Mesenchymal stem cell (in vitro differentiated cells and primary cell): ENCODE measurements at regions not wholly inside any gene's neighbourhood (a gene's known extent, or its start where the extent isn't known, plus 50 kb on each side); places are given as distances from the start of the nearest gene placed in this dataset.

Source experiments
- DNase-seq: peaks from one replicate; pipeline ENCODE4 v3.0.0-alpha.2; 2013
- H2AFZ ChIP-seq: one replicate; pipeline ENCODE4 v1.6.1; 2013; ENCODE audit warnings: low read depth, mild to moderate bottlenecking, control low read depth, inconsistent platforms, low read length, moderate library complexity
- H2AK5ac ChIP-seq: 2 replicates; pipeline ENCODE4 v1.6.1; 2013; ENCODE audit warnings: low read length, moderate library complexity, mild to moderate bottlenecking, inconsistent platforms; ENCODE audit not compliant: severe bottlenecking
- H2BK120ac ChIP-seq: one replicate; pipeline ENCODE4 v1.6.1; 2013; ENCODE audit warnings: low read depth, mild to moderate bottlenecking, inconsistent platforms, low read length, moderate library complexity
- H2BK12ac ChIP-seq, 2 experiments: one replicate each; pipeline ENCODE4 v1.6.1; 2013; ENCODE audit warnings: inconsistent platforms in 2 of 2, low read length in 2 of 2, mild to moderate bottlenecking in 2 of 2, moderate library complexity in 2 of 2, control low read depth in 1 of 2
- H2BK15ac ChIP-seq: one replicate; pipeline ENCODE4 v1.6.1; 2013; ENCODE audit warnings: mild to moderate bottlenecking, low read depth, inconsistent platforms; ENCODE audit not compliant: poor library complexity, severe bottlenecking
- H2BK5ac ChIP-seq: 2 replicates; pipeline ENCODE4 v1.6.1; 2013; ENCODE audit warnings: low read depth, mild to moderate bottlenecking, low read length, control low read depth, inconsistent platforms; ENCODE audit not compliant: poor library complexity, severe bottlenecking
- H3K14ac ChIP-seq, 2 experiments: one replicate each; pipeline ENCODE4 v1.6.1; 2013; ENCODE audit warnings: inconsistent platforms in 2 of 2, low read length in 2 of 2, control low read depth in 1 of 2, mild to moderate bottlenecking in 1 of 2, moderate library complexity in 1 of 2
- H3K18ac ChIP-seq, 2 experiments: one replicate each; pipeline ENCODE4 v1.6.1; 2013; ENCODE audit warnings: inconsistent platforms in 2 of 2, low read length in 2 of 2, control low read depth in 1 of 2, low read depth in 1 of 2, mild to moderate bottlenecking in 1 of 2
- H3K23ac ChIP-seq, 2 experiments: one replicate each; pipeline ENCODE4 v1.6.1; 2013; ENCODE audit warnings: inconsistent platforms in 2 of 2, low read length in 2 of 2, mild to moderate bottlenecking in 2 of 2, moderate library complexity in 2 of 2, control low read depth in 1 of 2
- H3K27ac ChIP-seq: 2 replicates; pipeline ENCODE4 v1.5.1; 2013; ENCODE audit warnings: mild to moderate bottlenecking, moderate library complexity, low read length, control low read depth, inconsistent platforms; ENCODE audit not compliant: poor library complexity, severe bottlenecking
- H3K27me3 ChIP-seq, 2 experiments: 2 replicates each; pipeline versions ENCODE4 v1.6.1 to v1.7.0; 2013; ENCODE audit warnings: low read length in 2 of 2, mild to moderate bottlenecking in 2 of 2, moderate library complexity in 2 of 2, control low read depth in 1 of 2, inconsistent platforms in 1 of 2; ENCODE audit not compliant: control insufficient read depth in 1 of 2, insufficient read depth in 1 of 2
- H3K36me3 ChIP-seq, 2 experiments: 2 replicates each; pipeline versions ENCODE4 v1.6.1 to v1.7.0; 2013; ENCODE audit warnings: low read length in 2 of 2, control low read depth in 1 of 2, inconsistent platforms in 1 of 2, low read depth in 1 of 2, mild to moderate bottlenecking in 1 of 2; ENCODE audit not compliant: insufficient read depth in 2 of 2, control insufficient read depth in 1 of 2
- H3K4ac ChIP-seq, 2 experiments: one replicate each; pipeline ENCODE4 v1.6.1; 2013; ENCODE audit warnings: inconsistent platforms in 2 of 2, low read length in 2 of 2, mild to moderate bottlenecking in 2 of 2, moderate library complexity in 2 of 2, control low read depth in 1 of 2, low read depth in 1 of 2
- H3K4me1 ChIP-seq: 2 replicates; pipeline ENCODE4 v1.6.1; 2013; ENCODE audit warnings: low read depth, low read length, control low read depth; ENCODE audit not compliant: control insufficient read depth, insufficient read depth
- H3K4me2 ChIP-seq: 2 replicates; pipeline ENCODE4 v1.6.1; 2013; ENCODE audit warnings: low read length, mild to moderate bottlenecking, inconsistent platforms; ENCODE audit not compliant: poor library complexity, severe bottlenecking
- H3K4me3 ChIP-seq, 2 experiments: 2 replicates each; pipeline versions ENCODE4 v1.5.1 to v1.7.0; 2013; ENCODE audit warnings: low read length in 2 of 2, mild to moderate bottlenecking in 2 of 2, control low read depth in 1 of 2, low read depth in 1 of 2; ENCODE audit not compliant: insufficient read depth in 1 of 2
- H3K79me1 ChIP-seq: replicated peaks from 2 replicates; pipeline ENCODE4 v1.6.1; 2013; ENCODE audit warnings: mild to moderate bottlenecking, control low read depth, low read length, inconsistent platforms; ENCODE audit not compliant: poor library complexity, severe bottlenecking
- H3K9ac ChIP-seq: 2 replicates; pipeline ENCODE4 v1.7.0; 2013; ENCODE audit warnings: mild to moderate bottlenecking, low read length, moderate library complexity
- H3K9me3 ChIP-seq: 2 replicates; pipeline ENCODE4 v1.7.0; 2013; ENCODE audit warnings: mild to moderate bottlenecking, low read length; ENCODE audit not compliant: control insufficient read depth
- H4K8ac ChIP-seq: one replicate; pipeline ENCODE4 v1.6.1; 2013; ENCODE audit warnings: inconsistent platforms, mild to moderate bottlenecking, low read length, moderate library complexity
- H4K91ac ChIP-seq: one replicate; pipeline ENCODE4 v1.6.1; 2013; ENCODE audit warnings: mild to moderate bottlenecking, low read length, inconsistent platforms
- WGBS: methylation state at CpG from one replicate; pipeline ENCODE4 v1.1.7; 2013; ENCODE audit warnings: mixed read lengths; 5-methylcytosine and 5-hydroxymethylcytosine counted together

- Histone ChIP-seq H3K23ac (no peak overlapping the region), H3K9me3 (peaks cover 5% of the 10 kb centered on the region), H3K27ac (no peak overlapping the region), H2BK15ac (no peak overlapping the region), H3K79me1 (no peaks in the 10 kb centered on the region), H3K4me3 (no peak overlapping the region), H3K4ac (no peak overlapping the region), H4K8ac (no peak overlapping the region), H3K27me3 (no peaks in the 10 kb centered on the region), H2BK5ac (no peak overlapping the region), H3K9ac (no peak overlapping the region), H4K91ac (no peak overlapping the region), H2AK5ac (no peak overlapping the region), H3K14ac (no peak overlapping the region), H2BK120ac (no peak overlapping the region), H3K36me3 (no peaks in the 10 kb centered on the region), H2BK12ac (no peak overlapping the region), H3K4me1 (no peaks in the 10 kb centered on the region), H3K4me2 (no peak overlapping the region), H2AFZ (no peak overlapping the region), H3K18ac (no peak overlapping the region)
- no peak for DNase-seq
Observed at GRCh38 chr13:63684822-63685221, 2269.2 kb upstream of the PCDH20 start.

DNA sequence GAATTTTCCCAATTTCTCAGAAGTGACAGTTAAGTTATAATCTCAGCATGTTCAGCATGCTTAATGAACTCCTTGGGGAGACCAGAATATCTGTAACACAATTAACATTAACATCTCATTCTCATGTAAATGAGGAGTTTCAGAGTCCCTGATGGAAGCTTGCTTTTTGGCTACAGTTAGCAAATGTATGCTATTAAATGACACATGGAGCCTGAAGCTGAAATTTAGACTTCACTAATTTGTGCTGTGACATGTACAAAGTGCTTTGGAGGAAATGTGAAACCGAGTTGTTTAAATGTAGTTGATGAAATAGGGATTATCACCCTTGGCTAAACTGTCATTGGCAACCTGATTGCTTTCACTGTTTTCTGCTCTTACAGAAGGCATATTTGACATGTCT lies 2265.1 kb upstream of the PCDH20 start:
- Histone ChIP-seq H3K18ac (no peak overlapping the region), H3K79me1 (no peaks in the 10 kb centered on the region), H3K4me1 (no peaks in the 10 kb centered on the region), H2BK120ac (no peak overlapping the region), H3K4me3 (no peak overlapping the region), H2BK5ac (no peak overlapping the region), H3K14ac (no peak overlapping the region), H3K36me3 (no peaks in the 10 kb centered on the region), H3K23ac (no peak overlapping the region), H2BK15ac (no peak overlapping the region), H4K91ac (no peak overlapping the region), H2AK5ac (no peak overlapping the region), H2AFZ (no peak overlapping the region), H3K27ac (no peak overlapping the region), H2BK12ac (no peak overlapping the region), H3K27me3 (no peaks in the 10 kb centered on the region), H3K4ac (no peak overlapping the region), H4K8ac (no peak overlapping the region), H3K9ac (no peak overlapping the region), H3K9me3 (peaks cover 5% of the 10 kb centered on the region), H3K4me2 (no peak overlapping the region)
- 0% methylated on average over 1 of the region's 1 CpG for WGBS
- no peak for DNase-seq

- Histone ChIP-seq H2BK5ac (no peak overlapping the region), H3K9me3 (no peaks in the 10 kb centered on the region), H4K8ac (no peak overlapping the region), H3K4me3 (no peak overlapping the region), H3K27ac (no peak overlapping the region), H3K4me1 (no peaks in the 10 kb centered on the region), H3K36me3 (no peaks in the 10 kb centered on the region), H2BK12ac (no peak overlapping the region), H2BK15ac (no peak overlapping the region), H2AFZ (no peak overlapping the region), H3K14ac (no peak overlapping the region), H3K23ac (no peak overlapping the region), H2BK120ac (no peak overlapping the region), H3K4ac (no peak overlapping the region), H3K27me3 (no peaks in the 10 kb centered on the region), H3K79me1 (no peaks in the 10 kb centered on the region), H3K18ac (no peak overlapping the region), H3K9ac (no peak overlapping the region), H3K4me2 (no peak overlapping the region), H2AK5ac (no peak overlapping the region), H4K91ac (no peak overlapping the region)
- DNase-seq: no peak
Observed at GRCh38 chr13:63671296-63671695, 2255.6 kb upstream of the PCDH20 start.

DNA sequence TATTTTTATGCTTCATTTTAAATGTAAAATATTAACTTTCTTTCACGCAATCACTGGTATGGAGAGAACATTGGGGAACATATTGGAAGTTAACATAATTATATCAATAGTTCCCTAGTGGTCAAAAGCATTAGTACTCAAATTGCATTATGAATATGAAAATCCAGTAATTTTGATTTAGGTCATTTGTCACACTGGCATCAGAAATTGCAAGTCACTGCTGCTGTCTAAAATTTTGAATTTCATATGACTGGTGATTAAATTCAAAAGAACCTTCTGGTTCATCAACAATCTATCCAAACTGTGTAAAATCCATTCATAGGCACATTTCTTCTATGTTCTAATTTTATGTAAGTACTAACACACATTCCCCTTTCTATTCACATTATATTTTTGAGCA lies 2235.7 kb upstream of the PCDH20 start:
- H2AK5ac ChIP-seq: no peak overlapping the region
- WGBS: no CpG with 5 or more reads among the region's 1 CpG
- DNase-seq: no peak

More for the DNA sequence above, 2235.7 kb upstream of the PCDH20 start:
- Histone ChIP-seq H3K9ac (no peak overlapping the region), H3K4me2 (no peak overlapping the region), H2BK12ac (no peak overlapping the region), H3K4ac (no peak overlapping the region), H2AFZ (no peak overlapping the region), H3K27me3 (no peaks in the 10 kb centered on the region), H2BK15ac (no peak overlapping the region), H3K4me1 (no peaks in the 10 kb centered on the region), H3K36me3 (no peaks in the 10 kb centered on the region), H3K27ac (no peak overlapping the region), H2BK120ac (no peak overlapping the region), H3K4me3 (no peak overlapping the region), H3K79me1 (no peaks in the 10 kb centered on the region), H3K9me3 (no peaks in the 10 kb centered on the region), H4K91ac (no peak overlapping the region), H3K23ac (no peak overlapping the region), H3K18ac (no peak overlapping the region), H2BK5ac (no peak overlapping the region), H4K8ac (no peak overlapping the region), H3K14ac (no peak overlapping the region)
